ENCODE measurements at regions not wholly inside any gene's neighbourhood (a gene's known extent, or its start where the extent isn't known, plus 50 kb on each side); places are given as distances from the start of the nearest gene placed in this dataset.
A peak's percentile ranks its signal among the peaks of the same experiment; 100 is the strongest.

DNA sequence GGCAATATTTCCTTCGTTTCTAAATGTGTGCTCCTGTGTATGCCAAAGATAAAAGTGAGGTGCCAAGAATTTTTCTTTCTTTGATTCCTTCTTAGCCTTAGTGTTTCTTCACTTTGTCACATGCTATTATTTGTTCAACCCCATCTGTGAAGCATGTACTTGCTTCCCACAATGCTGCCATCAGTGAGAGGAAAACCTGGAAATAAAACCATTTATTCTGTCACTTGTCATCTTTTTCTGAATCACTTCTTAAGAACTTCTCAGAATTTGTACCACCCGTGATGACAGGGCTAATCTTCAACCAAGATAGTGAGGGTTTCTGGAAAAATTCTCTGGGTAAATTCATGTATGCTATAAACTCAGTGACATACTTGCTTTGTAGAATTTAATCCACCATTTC, 450.1 kb downstream of the COL12A1 start:
- H3K79me2 ChIP-seq (ENCODE audit: insufficient read depth, low read length): no peaks in the 10 kb centered on the region
- Mint-ChIP-seq H3K27me3 (ENCODE audit: low read depth, unreplicated experiment) (no peaks in the 10 kb centered on the region), H3K36me3 (ENCODE audit: low read depth, unreplicated experiment) (no peaks in the 10 kb centered on the region), H3K4me3 (ENCODE audit: unreplicated experiment) (no peak overlapping the region), H3K27ac (ENCODE audit: unreplicated experiment) (no peak overlapping the region), H3K9me3 (ENCODE audit: unreplicated experiment) (peaks cover 4% of the 10 kb centered on the region), H3K4me1 (ENCODE audit: low read depth, unreplicated experiment) (peaks cover 5% of the 10 kb centered on the region)
- TF ChIP-seq EZH2 (IDR thresholded peaks at IDR 0.05; ENCODE audit: insufficient read depth, low read length): no peak
- TF ChIP-seq, protein P1, sequence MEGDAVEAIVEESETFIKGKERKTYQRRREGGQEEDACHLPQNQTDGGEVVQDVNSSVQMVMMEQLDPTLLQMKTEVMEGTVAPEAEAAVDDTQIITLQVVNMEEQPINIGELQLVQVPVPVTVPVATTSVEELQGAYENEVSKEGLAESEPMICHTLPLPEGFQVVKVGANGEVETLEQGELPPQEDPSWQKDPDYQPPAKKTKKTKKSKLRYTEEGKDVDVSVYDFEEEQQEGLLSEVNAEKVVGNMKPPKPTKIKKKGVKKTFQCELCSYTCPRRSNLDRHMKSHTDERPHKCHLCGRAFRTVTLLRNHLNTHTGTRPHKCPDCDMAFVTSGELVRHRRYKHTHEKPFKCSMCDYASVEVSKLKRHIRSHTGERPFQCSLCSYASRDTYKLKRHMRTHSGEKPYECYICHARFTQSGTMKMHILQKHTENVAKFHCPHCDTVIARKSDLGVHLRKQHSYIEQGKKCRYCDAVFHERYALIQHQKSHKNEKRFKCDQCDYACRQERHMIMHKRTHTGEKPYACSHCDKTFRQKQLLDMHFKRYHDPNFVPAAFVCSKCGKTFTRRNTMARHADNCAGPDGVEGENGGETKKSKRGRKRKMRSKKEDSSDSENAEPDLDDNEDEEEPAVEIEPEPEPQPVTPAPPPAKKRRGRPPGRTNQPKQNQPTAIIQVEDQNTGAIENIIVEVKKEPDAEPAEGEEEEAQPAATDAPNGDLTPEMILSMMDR (IDR thresholded peaks at IDR 0.05; ENCODE audit: insufficient read depth, low read depth, low read length): no peak
- no peak overlapping the region for H3K9ac ChIP-seq (ENCODE audit: low read length)
- no peak overlapping the region for H3K4me2 ChIP-seq (ENCODE audit: low read length)
- no peaks in the 10 kb centered on the region for H3K9me3 ChIP-seq (ENCODE audit: insufficient read depth, low read depth, low read length)
- no peaks in the 10 kb centered on the region for H3K27me3 ChIP-seq (ENCODE audit: insufficient read depth, low read length)
- H3K36me3 ChIP-seq (ENCODE audit: insufficient read depth, low read length): no peaks in the 10 kb centered on the region
- no peak overlapping the region for H3K27ac ChIP-seq (ENCODE audit: low read depth, low read length)
- H2AFZ ChIP-seq (ENCODE audit: low read depth, low read length): no peak overlapping the region
- H3K4me3 ChIP-seq (ENCODE audit: insufficient read depth, low read depth, low read length): no peak overlapping the region
- no peaks in the 10 kb centered on the region for H4K20me1 ChIP-seq (ENCODE audit: insufficient read depth, low read length)
- FAIRE-seq (no peak), DNase-seq (ENCODE audit: low read depth) (peak; percentile 4)
- H3K4me1 ChIP-seq (ENCODE audit: insufficient read depth, low read length): no peaks in the 10 kb centered on the region

DNA sequence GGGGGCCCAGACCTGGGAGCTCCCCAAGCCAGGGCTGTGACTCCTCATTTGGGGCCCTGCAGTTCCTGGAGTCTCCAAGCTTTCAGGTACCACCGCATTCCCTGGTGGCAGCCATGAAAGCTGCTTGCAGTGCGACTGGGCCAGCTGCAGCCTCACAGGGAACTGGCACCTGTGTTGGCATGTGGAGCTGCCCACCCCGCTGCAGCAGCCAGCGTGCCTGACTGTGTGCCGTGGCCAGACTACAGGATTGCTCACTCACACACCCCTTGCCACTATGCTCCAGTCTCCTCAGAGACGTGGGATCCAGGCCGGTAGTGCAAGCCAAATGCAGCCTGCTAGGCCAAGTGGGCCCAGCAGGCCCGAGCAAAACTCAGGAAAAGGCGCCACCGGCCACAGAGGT, 450.7 kb downstream of the COL12A1 start:
- Histone ChIP-seq H3K4me2 (ENCODE audit: low read length) (no peak overlapping the region), H2AFZ (ENCODE audit: low read depth, low read length) (no peak overlapping the region), H3K36me3 (ENCODE audit: insufficient read depth, low read length) (no peaks in the 10 kb centered on the region), H4K20me1 (ENCODE audit: insufficient read depth, low read length) (no peaks in the 10 kb centered on the region), H3K9ac (ENCODE audit: low read length) (no peak overlapping the region), H3K4me1 (ENCODE audit: insufficient read depth, low read length) (no peaks in the 10 kb centered on the region), H3K9me3 (ENCODE audit: insufficient read depth, low read depth, low read length) (no peaks in the 10 kb centered on the region), H3K4me3 (ENCODE audit: insufficient read depth, low read depth, low read length) (no peak overlapping the region), H3K79me2 (ENCODE audit: insufficient read depth, low read length) (no peaks in the 10 kb centered on the region), H3K27me3 (ENCODE audit: insufficient read depth, low read length) (no peaks in the 10 kb centered on the region), H3K27ac (ENCODE audit: low read depth, low read length) (no peak overlapping the region)
- FAIRE-seq (no peak), DNase-seq (ENCODE audit: low read depth) (no peak)
- Mint-ChIP-seq H3K4me3 (ENCODE audit: unreplicated experiment) (no peak overlapping the region), H3K27me3 (ENCODE audit: low read depth, unreplicated experiment) (no peaks in the 10 kb centered on the region), H3K4me1 (ENCODE audit: low read depth, unreplicated experiment) (peaks cover 5% of the 10 kb centered on the region), H3K27ac (ENCODE audit: unreplicated experiment) (no peak overlapping the region), H3K36me3 (ENCODE audit: low read depth, unreplicated experiment) (no peaks in the 10 kb centered on the region), H3K9me3 (ENCODE audit: unreplicated experiment) (peaks cover 4% of the 10 kb centered on the region)
- no peak for TF ChIP-seq EZH2 (IDR thresholded peaks at IDR 0.05; ENCODE audit: insufficient read depth, low read length)
- TF ChIP-seq, protein P1 (IDR thresholded peaks at IDR 0.05; ENCODE audit: insufficient read depth, low read depth, low read length): no peak

GRCh38 chr6:74753883-74754600, 451.8 kb downstream of the COL12A1 start:
- Mint-ChIP-seq H3K36me3 (ENCODE audit: low read depth, unreplicated experiment) (no peaks in the 10 kb centered on the region), H3K4me3 (ENCODE audit: unreplicated experiment) (no peak overlapping the region), H3K4me1 (ENCODE audit: low read depth, unreplicated experiment) (peaks cover 12% of the 10 kb centered on the region), H3K27ac (ENCODE audit: unreplicated experiment) (no peak overlapping the region), H3K27me3 (ENCODE audit: low read depth, unreplicated experiment) (no peaks in the 10 kb centered on the region), H3K9me3 (ENCODE audit: unreplicated experiment) (peaks cover 2% of the 10 kb centered on the region)
- H3K36me3 ChIP-seq (ENCODE audit: insufficient read depth, low read length): no peaks in the 10 kb centered on the region
- H2AFZ ChIP-seq (ENCODE audit: low read depth, low read length): no peak overlapping the region
- no peak overlapping the region for H3K4me2 ChIP-seq (ENCODE audit: low read length)
- H3K9me3 ChIP-seq (ENCODE audit: insufficient read depth, low read depth, low read length): no peaks in the 10 kb centered on the region
- H3K9ac ChIP-seq (ENCODE audit: low read length): no peak overlapping the region
- DNase-seq (ENCODE audit: low read depth) (no peak), FAIRE-seq (no peak)
- TF ChIP-seq, protein P1 (IDR thresholded peaks at IDR 0.05; ENCODE audit: insufficient read depth, low read depth, low read length): no peak
- no peak for TF ChIP-seq EZH2 (IDR thresholded peaks at IDR 0.05; ENCODE audit: insufficient read depth, low read length)
- no peak overlapping the region for H3K4me3 ChIP-seq (ENCODE audit: insufficient read depth, low read depth, low read length)
- H3K79me2 ChIP-seq (ENCODE audit: insufficient read depth, low read length): no peaks in the 10 kb centered on the region
- no peaks in the 10 kb centered on the region for H3K27me3 ChIP-seq (ENCODE audit: insufficient read depth, low read length)
- peaks cover 5% of the 10 kb centered on the region for H3K4me1 ChIP-seq (ENCODE audit: insufficient read depth, low read length)
- no peak overlapping the region for H3K27ac ChIP-seq (ENCODE audit: low read depth, low read length)
- H4K20me1 ChIP-seq (ENCODE audit: insufficient read depth, low read length): no peaks in the 10 kb centered on the region

Measured in astrocyte (in vitro differentiated cells and primary cell).